ENCODE measurements at regions not wholly inside any gene's neighbourhood (a gene's known extent, or its start where the extent isn't known, plus 50 kb on each side); places are given as distances from the start of the nearest gene placed in this dataset.

DNA sequence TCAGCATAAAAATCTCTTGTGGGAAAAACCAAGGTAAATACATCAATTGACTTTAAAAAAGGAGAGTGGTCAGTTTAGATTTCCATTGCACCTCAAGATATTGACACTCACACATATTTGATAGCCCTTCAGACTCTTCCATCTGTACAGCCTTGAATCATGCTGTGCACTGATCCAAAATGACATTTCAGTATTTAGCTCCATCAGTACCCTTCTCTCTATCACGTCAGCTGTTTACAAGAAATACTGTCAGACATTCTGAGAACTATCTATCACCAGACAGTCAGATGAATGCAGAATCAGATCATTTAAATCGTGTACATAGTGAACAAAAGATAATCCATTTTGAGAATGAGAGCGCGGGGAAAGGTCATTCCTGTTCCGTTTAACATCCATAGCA, 511.9 kb downstream of the RPL10L start:
- TF ChIP-seq, protein P1, sequence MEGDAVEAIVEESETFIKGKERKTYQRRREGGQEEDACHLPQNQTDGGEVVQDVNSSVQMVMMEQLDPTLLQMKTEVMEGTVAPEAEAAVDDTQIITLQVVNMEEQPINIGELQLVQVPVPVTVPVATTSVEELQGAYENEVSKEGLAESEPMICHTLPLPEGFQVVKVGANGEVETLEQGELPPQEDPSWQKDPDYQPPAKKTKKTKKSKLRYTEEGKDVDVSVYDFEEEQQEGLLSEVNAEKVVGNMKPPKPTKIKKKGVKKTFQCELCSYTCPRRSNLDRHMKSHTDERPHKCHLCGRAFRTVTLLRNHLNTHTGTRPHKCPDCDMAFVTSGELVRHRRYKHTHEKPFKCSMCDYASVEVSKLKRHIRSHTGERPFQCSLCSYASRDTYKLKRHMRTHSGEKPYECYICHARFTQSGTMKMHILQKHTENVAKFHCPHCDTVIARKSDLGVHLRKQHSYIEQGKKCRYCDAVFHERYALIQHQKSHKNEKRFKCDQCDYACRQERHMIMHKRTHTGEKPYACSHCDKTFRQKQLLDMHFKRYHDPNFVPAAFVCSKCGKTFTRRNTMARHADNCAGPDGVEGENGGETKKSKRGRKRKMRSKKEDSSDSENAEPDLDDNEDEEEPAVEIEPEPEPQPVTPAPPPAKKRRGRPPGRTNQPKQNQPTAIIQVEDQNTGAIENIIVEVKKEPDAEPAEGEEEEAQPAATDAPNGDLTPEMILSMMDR (IDR thresholded peaks at IDR 0.05; ENCODE audit: borderline replicate concordance, extremely low read depth, low read length, poor library complexity, severe bottlenecking) = no peak
- no peak for TF ChIP-seq EZH2 (IDR thresholded peaks at IDR 0.05; ENCODE audit: borderline replicate concordance, low read depth, low read length, severe bottlenecking)
